ENCODE measurements at regions not wholly inside any gene's neighbourhood (a gene's known extent, or its start where the extent isn't known, plus 50 kb on each side); places are given as distances from the start of the nearest gene placed in this dataset.

- DNase-seq (no peak), ATAC-seq (ENCODE audit: low read depth) (no peak)
- no peaks in the 10 kb centered on the region for H4K20me1 ChIP-seq (ENCODE audit: control insufficient read depth, insufficient read depth, low read length, poor library complexity, severe bottlenecking)
- H3K9me3 ChIP-seq (ENCODE audit: control extremely low read depth in 1 of 3, control insufficient read depth in 2 of 3, insufficient read depth in 1 of 3, low read length in 2 of 3): peaks cover 0 to 6% (median 0%) of the 10 kb centered on the region in 3 donors
- peaks cover 0 to 3% (median 0%) of the 10 kb centered on the region in 4 experiments for H3K27me3 ChIP-seq (replicated peaks in 1 of 4; ENCODE audit: control extremely low read depth in 1 of 4, control insufficient read depth in 3 of 4, insufficient read depth in 4 of 4, low read length in 3 of 4)
- no peak overlapping the region for H3K27ac ChIP-seq (ENCODE audit: low read length in 2 of 2)
- no peaks in the 10 kb centered on the region for H3K36me3 ChIP-seq (replicated peaks in 1 of 2; ENCODE audit: control extremely low read depth in 1 of 2, control insufficient read depth in 1 of 2, extremely low read depth in 1 of 2, insufficient read depth in 2 of 2, low read length in 1 of 2)
- no peak overlapping the region for H3K4me3 ChIP-seq (ENCODE audit: control extremely low read depth in 1 of 5, extremely low read depth in 1 of 5, insufficient read depth in 1 of 5, low read depth in 2 of 5, low read length in 4 of 5)
- H3K27ac Mint-ChIP-seq: no peak overlapping the region
- no peak overlapping the region for H3K4me2 ChIP-seq (replicated peaks; ENCODE audit: low read depth, low read length, poor library complexity, severe bottlenecking)
- no peak overlapping the region for H2AFZ ChIP-seq (ENCODE audit: insufficient read depth, low read depth, low read length, poor library complexity, severe bottlenecking)
- ChIA-PET POLR2A (no interaction called here), CTCF (no interaction called here)
- H3K4me1 ChIP-seq (ENCODE audit: control insufficient read depth in 2 of 2, insufficient read depth in 2 of 2, low read length in 2 of 2): no peaks in the 10 kb centered on the region
- peaks cover 2% of the 10 kb centered on the region for H3K9me3 Mint-ChIP-seq (ENCODE audit: insufficient read depth)
- no peaks in the 10 kb centered on the region for H3K4me1 Mint-ChIP-seq
- no peak overlapping the region for H3K9ac ChIP-seq (ENCODE audit: low read length)
- WGBS (ENCODE audit: insufficient coverage): 91% methylated on average over 9 of the region's 10 CpGs
- H3K27me3 Mint-ChIP-seq: peaks cover 13% of the 10 kb centered on the region
- H3K4me3 Mint-ChIP-seq: no peak overlapping the region
- no peaks in the 10 kb centered on the region for H3K79me2 ChIP-seq (ENCODE audit: control insufficient read depth, insufficient read depth, low read length)
- TF ChIP-seq CTCF (IDR thresholded peaks at IDR 0.05) (no peak), EZH2 (IDR thresholded peaks at IDR 0.05; ENCODE audit: borderline replicate concordance, insufficient read depth, low read depth, low read length, poor library complexity, severe bottlenecking) (no peak)
- intact Hi-C loops (cut with micrococcal nuclease): no loop called here
These were observed 281.6 kb downstream of the PBX3 start for GRCh38 chr9:126028746-126029145.

- Histone ChIP-seq H3K4me3 (ENCODE audit: control extremely low read depth in 1 of 5, extremely low read depth in 1 of 5, insufficient read depth in 1 of 5, low read depth in 2 of 5, low read length in 4 of 5) (no peak overlapping the region), H3K4me2 (replicated peaks; ENCODE audit: low read depth, low read length, poor library complexity, severe bottlenecking) (no peak overlapping the region), H3K36me3 (replicated peaks in 1 of 2; ENCODE audit: control extremely low read depth in 1 of 2, control insufficient read depth in 1 of 2, extremely low read depth in 1 of 2, insufficient read depth in 2 of 2, low read length in 1 of 2) (no peaks in the 10 kb centered on the region), H4K20me1 (ENCODE audit: control insufficient read depth, insufficient read depth, low read length, poor library complexity, severe bottlenecking) (no peaks in the 10 kb centered on the region), H3K9ac (ENCODE audit: low read length) (no peak overlapping the region), H2AFZ (ENCODE audit: insufficient read depth, low read depth, low read length, poor library complexity, severe bottlenecking) (no peak overlapping the region), H3K4me1 (ENCODE audit: control insufficient read depth in 2 of 2, insufficient read depth in 2 of 2, low read length in 2 of 2) (no peaks in the 10 kb centered on the region), H3K27me3 (replicated peaks in 1 of 4; ENCODE audit: control extremely low read depth in 1 of 4, control insufficient read depth in 3 of 4, insufficient read depth in 4 of 4, low read length in 3 of 4) (peaks cover 0 to 3% (median 0%) of the 10 kb centered on the region in 4 experiments), H3K79me2 (ENCODE audit: control insufficient read depth, insufficient read depth, low read length) (no peaks in the 10 kb centered on the region), H3K27ac (ENCODE audit: low read length in 2 of 2) (no peak overlapping the region), H3K9me3 (ENCODE audit: control extremely low read depth in 1 of 3, control insufficient read depth in 2 of 3, insufficient read depth in 1 of 3, low read length in 2 of 3) (no peaks in the 10 kb centered on the region)
- Mint-ChIP-seq H3K9me3 (ENCODE audit: insufficient read depth) (no peaks in the 10 kb centered on the region), H3K27me3 (peaks cover 22% of the 10 kb centered on the region), H3K4me1 (no peaks in the 10 kb centered on the region), H3K27ac (no peak overlapping the region), H3K4me3 (no peak overlapping the region)
- WGBS (ENCODE audit: insufficient coverage): 72% methylated on average over 7 of the region's 7 CpGs
- ChIA-PET POLR2A (no interaction called here), CTCF (no interaction called here)
- ATAC-seq (ENCODE audit: low read depth) (no peak), DNase-seq (no peak)
- TF ChIP-seq EZH2 (IDR thresholded peaks at IDR 0.05; ENCODE audit: borderline replicate concordance, insufficient read depth, low read depth, low read length, poor library complexity, severe bottlenecking): no peak
- TF ChIP-seq CTCF (IDR thresholded peaks at IDR 0.05): no peak
- intact Hi-C loops (cut with micrococcal nuclease): no loop called here
These were observed 283.5 kb downstream of the PBX3 start for GRCh38 chr9:126030716-126031115.
